Midbrain (tissue), 1 donor: ENCODE measurements at regions not wholly inside any gene's neighbourhood (a gene's known extent, or its start where the extent isn't known, plus 50 kb on each side); places are given as distances from the start of the nearest gene placed in this dataset.

Experiments used
- DNase-seq: peaks from one replicate; lab custom pipeline; 2025; lab: John Stamatoyannopoulos, UW

DNA sequence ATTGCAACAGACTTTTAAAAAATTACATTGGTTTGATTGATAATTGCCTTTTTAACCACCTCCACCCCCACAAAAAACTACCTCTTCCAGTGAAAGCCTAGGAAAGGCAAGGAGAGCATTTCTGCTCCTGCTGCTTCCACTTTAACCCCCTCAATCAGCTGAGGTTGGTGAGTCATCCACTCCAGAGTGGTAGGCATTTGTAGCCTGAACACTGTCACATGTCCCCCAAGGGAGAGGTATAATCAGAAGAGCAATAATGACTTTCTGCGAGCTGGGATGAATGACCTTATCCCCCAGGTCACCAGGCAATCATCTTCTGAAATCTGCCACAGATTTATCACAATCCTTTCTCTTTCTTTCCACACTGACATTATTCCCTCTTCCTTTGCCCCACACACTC lies 126.6 kb upstream of the CAMK1G start:
- DNase-seq, result no peak

DNA sequence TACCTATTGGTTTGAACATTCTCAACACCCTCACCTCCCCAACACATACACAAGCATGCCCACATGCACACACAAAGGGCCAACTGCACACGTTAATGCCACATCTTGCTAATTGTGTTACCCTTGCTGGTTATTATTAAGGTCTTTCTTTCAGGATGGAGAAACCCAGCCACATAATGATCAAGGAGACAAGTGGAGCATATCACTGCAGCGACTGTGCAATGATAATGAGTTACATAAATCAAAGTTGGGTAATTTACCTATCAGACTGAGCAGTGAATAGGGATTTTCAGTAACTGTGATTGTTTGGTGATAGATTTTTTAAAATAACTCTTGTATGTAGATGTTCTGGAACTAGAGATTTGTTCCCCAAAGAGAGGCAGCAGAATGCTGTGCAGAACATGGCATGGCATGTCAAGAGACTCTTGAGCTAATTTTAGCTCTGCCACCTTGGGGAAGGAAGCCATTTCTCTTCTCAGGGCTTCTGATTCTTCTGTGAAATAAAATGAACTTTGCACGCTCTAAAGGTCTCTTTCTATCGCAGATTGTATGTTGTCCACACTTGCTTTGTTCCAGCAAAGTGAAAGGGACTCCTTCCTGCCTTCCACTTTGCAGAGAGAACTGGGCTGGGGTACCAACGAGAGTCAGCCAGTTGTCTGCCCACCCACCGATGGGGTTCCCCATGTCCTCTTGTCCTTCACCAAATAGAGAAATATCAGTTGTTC lies 126.0 kb upstream of the CAMK1G start:
- DNase-seq, result no peak

DNA sequence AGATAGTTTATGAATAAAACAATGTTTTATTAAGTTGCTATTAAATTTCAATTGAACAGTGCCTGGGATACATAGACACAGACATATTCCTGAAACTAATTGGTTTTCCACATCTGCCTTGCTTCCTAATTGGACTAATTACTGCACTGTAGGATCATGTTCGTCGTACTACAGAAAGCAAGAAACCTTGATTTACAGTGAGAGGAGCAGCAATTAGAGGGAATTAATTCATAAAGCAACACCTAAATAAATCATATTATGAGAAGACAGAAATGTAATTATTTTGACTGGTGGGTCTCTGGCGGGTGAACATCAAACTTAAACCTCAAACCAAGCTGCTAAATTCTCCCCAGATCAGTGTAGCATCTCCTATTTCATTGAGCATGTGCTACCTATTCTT lies 124.6 kb upstream of the CAMK1G start:
- DNase-seq, result no peak

DNA sequence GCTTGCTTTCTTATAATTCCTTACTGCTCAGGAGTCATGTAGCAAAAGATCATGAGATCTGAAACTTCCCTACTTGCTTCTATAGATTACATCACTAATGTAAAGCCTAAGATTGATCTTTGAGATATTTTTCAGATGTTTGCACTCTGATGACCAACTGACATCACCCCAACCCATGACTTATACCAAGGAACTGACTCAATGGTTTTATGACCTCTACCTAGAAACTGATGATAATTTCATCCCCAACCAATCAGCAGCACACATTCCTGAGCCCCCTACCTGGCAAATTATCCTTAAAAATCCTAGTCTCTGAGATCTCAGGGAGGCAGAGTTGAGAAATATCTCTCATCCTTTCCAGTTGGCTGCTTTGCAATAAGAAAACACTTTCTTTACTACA lies 122.3 kb upstream of the CAMK1G start:
- DNase-seq, result no peak

DNA sequence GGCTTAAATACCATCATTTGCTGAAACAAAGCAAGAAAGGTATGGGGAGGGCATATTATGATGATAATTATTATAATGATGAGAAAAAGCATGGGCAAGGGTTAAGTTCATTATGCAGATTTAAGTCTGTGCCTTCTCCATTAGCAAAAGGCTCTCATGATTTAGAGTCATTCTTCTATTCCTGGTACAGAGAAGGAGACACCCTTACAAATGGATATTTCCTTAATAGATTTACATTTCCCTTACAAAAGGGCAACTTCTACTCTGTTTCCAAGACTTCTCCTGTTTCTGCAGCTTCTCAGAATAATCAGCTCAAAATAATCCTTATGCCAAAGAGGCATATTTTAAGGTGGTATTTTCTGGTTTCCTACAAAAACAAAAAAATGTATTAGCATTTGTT lies 121.1 kb upstream of the CAMK1G start:
- no peak for DNase-seq

DNA sequence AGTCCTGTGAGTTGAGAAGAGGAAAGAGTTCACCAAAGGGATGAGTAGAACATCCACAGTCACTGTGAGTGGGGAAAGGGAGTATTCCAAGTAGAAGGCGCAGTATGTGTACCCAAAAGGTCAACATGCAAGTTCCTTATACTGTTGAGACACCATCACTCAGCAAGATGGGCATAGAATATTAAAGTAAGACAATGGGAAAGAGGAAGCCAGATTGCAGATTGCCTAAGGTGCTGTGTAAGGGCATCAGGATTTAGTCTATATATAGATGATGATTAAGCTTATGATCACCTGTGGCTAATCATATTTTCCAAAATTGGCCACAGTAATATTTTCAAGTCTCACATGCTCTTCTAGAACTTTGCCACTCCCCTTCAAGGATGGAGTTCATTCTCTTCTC lies 120.1 kb upstream of the CAMK1G start:
- DNase-seq, result no peak

DNA sequence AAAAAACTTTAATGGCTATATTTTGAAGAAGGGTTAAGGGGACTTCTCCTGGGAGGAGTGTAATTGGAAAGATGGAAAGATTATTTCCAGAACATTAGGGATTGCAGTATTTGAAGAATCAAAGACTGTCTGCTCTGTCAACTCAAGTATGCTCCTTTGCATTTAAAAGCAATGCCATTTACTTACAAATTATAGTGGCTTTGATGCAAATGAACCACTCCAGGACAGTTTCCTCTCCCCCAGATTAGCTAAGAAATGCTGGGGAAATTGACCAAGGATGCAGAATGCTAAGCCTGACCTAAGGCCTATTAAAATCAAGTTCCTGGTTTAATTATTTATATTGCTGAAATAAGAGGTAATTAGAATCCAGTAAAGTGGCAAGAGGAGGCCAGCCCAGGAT lies 110.5 kb upstream of the CAMK1G start:
- no peak for DNase-seq

GRCh38 chr1:209480345-209480744 lies 103.2 kb upstream of the CAMK1G start:
- no peak for DNase-seq

GRCh38 chr1:209483691-209484090 lies 99.8 kb upstream of the CAMK1G start:
- no peak for DNase-seq

GRCh38 chr1:209484429-209484828 lies 99.1 kb upstream of the CAMK1G start:
- no peak for DNase-seq

GRCh38 chr1:209485167-209485566 lies 98.3 kb upstream of the CAMK1G start:
- DNase-seq, result no peak

DNA sequence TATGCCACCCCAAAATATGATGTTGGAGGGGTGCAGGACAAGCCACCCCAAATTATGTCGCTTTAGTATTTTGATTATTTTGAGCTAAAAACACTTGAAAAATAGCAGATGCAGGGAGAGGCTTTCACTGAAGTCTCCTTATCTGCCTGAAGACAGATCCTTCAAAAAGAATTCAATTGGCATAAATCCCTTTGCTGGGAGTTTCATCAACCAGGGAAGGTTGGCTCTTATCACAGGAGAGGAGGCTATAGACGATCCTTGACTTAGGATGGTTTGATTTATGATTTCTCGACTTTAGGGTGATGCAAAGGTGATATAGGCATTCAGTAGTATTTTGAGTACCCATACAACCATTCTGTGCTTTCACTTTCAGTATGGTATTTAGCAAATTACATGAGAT lies 97.8 kb upstream of the CAMK1G start:
- no peak for DNase-seq

GRCh38 chr1:209486861-209487593 lies 96.5 kb upstream of the CAMK1G start:
- no peak for DNase-seq

- no peak for DNase-seq
These were observed 93.5 kb upstream of the CAMK1G start for GRCh38 chr1:209490013-209490412.

DNA sequence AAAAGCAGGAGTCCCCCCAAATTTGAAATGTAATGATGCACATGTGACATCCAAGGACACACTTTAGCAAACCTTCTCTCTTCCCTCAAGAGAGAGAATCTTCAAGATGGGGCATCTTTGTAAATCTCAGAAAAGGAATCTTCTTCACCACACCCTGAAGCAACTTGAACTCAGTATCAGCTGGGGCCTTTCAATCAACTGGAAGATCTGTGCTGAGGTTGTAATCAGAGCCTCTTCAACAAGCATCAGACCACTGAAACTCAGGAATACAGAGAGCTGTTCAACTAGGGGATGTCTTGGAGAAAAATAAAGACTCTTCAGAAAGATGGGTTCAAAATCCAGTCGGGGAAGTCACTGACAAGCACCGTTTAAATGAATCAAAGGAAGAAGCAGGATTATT lies 92.5 kb upstream of the CAMK1G start:
- DNase-seq, result no peak

- no peak for DNase-seq
These were observed 92.0 kb upstream of the CAMK1G start for GRCh38 chr1:209491496-209491895.

GRCh38 chr1:209491897-209492296 lies 91.6 kb upstream of the CAMK1G start:
- no peak for DNase-seq

- DNase-seq, result no peak
These were observed 90.0 kb upstream of the CAMK1G start for GRCh38 chr1:209493559-209493958.

GRCh38 chr1:209497729-209498128 lies 85.8 kb upstream of the CAMK1G start:
- DNase-seq, result no peak

GRCh38 chr1:209500993-209501392 lies 82.5 kb upstream of the CAMK1G start:
- DNase-seq, result no peak

DNA sequence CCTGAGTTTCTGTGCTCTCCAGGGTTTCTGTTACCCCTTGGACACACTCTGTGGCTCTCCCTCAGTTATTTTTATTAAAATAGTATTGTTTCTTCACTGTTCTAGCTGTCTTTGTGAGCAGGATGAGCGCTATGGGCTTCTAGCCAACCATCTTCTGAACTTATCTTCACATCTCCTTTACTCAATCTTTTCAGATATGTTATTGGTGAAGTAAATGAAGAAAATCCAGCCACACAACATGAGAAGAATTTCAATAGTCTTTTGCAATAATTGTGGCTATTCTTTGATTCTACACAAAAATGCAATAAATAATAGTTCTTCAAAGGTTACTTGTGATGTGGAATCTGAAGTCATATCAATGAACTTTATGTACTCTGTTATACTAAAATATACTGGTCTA lies 80.3 kb upstream of the CAMK1G start:
- no peak for DNase-seq

GRCh38 chr1:209504571-209504970 lies 78.9 kb upstream of the CAMK1G start:
- no peak for DNase-seq

- no peak for DNase-seq
These were observed 78.5 kb upstream of the CAMK1G start for GRCh38 chr1:209505044-209505443.

DNA sequence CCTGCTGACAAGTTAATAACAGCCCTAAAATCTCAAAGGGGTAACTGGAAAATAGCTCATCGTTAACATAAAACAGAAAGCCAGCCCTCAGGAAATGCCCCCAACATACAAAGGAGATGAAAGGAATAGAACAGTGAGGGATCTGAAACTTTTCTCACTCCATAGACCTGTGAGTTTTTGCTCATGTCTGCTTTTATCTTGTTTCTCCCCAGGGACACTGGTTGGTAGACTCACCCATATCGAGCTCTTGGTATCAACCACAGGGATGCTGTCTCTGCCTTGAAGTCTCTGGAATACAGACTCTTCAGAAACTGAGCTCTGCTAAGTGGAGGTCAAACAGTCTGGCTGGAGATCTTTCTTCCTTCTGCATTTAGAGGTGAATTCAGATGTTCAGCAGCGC lies 77.4 kb upstream of the CAMK1G start:
- DNase-seq, result no peak
